ENCODE measurements at regions not wholly inside any gene's neighbourhood (a gene's known extent, or its start where the extent isn't known, plus 50 kb on each side); places are given as distances from the start of the nearest gene placed in this dataset.

- no peak for DNase-seq (ENCODE audit: low read depth)
These were observed 68.4 kb upstream of the NLK start for GRCh38 chr17:27974045-27974436.

GRCh38 chr17:27974531-27975145 lies 67.8 kb upstream of the NLK start:
- no peak for TF ChIP-seq CTCF (IDR thresholded peaks at IDR 0.05; ENCODE audit: control insufficient read depth, extremely low read depth, insufficient read depth)
- DNase-seq (ENCODE audit: low read depth): peak; percentile 21
- H3K4me3 ChIP-seq (ENCODE audit: low read depth, low read length): no peak overlapping the region

More at GRCh38 chr17:27974045-27974436, 68.4 kb upstream of the NLK start:
- TF ChIP-seq CTCF (IDR thresholded peaks at IDR 0.05; ENCODE audit: control insufficient read depth, extremely low read depth, insufficient read depth): no peak
- H3K4me3 ChIP-seq (ENCODE audit: low read depth, low read length): no peak overlapping the region

DNA sequence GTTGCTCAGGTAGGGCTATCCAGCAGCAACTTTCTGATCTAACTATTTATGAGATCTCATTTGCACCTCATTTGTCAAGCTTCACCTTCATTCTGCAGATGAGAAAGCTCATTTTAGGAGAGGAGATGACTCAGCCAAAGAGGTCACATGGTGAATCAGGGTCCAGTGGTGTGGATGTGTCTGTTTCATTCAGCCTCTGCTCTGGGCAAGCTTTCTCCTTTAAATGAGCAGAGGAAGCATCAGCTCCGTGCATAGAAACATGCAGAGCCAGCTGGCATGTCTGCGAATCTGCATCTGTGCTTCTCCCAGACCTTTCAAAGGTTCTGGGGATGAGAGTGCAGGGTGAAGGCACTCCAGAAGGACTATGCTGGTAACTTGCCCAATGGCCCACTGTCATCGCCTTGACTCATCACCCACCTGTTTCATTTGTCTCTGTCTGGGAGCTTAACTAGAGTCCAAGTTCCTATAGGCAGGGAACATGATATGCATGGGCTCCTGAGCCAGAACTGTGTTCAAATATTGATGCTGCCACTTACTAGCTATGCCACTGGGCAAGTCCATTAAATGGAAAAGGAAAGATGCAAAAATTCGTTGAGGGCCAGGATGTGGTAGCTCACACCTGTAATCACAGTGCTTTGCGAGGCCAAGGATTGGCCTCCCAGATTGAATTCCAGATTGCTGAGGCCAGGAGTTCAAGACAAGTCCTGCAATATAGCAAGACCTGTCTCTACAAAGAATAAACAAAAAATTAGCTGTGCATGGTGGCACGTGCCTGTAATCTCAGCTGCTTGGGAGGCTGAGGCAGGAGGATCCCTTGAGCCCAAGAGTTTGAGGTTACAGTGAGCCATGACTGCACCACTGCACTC lies 67.1 kb upstream of the NLK start:
- no peak for TF ChIP-seq CTCF (IDR thresholded peaks at IDR 0.05; ENCODE audit: control insufficient read depth, extremely low read depth, insufficient read depth)
- DNase-seq (ENCODE audit: low read depth): no peak

DNA sequence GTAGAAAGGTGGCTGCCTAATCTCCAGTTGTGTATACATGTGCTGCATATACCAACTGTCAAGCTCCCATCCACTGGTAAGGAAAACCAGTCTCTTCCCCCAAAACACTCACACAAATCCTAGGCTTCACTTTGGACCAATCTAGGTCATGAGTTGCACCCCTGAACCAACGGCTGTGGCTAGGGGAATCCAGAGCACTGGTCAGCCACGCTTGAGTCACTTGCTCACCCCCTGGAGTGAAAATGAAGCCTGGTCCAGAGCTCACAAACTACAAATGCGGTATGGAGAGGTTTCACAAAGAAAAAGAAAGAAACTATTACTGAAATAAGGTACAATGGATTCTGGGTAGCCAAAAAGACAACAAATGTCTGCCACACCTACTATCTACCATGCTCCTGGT lies 66.1 kb upstream of the NLK start:
- TF ChIP-seq CTCF (IDR thresholded peaks at IDR 0.05; ENCODE audit: control insufficient read depth, extremely low read depth, insufficient read depth): no peak
- no peak overlapping the region for H3K4me3 ChIP-seq (ENCODE audit: low read depth, low read length)
- no peak for DNase-seq (ENCODE audit: low read depth)

More for the DNA sequence above, 67.1 kb upstream of the NLK start:
- no peak overlapping the region for H3K4me3 ChIP-seq (ENCODE audit: low read depth, low read length)

- DNase-seq (ENCODE audit: low read depth): no peak
- no peak overlapping the region for H3K4me3 ChIP-seq (ENCODE audit: low read depth, low read length)
- no peak for TF ChIP-seq CTCF (IDR thresholded peaks at IDR 0.05; ENCODE audit: control insufficient read depth, extremely low read depth, insufficient read depth)
These were observed 64.5 kb upstream of the NLK start for GRCh38 chr17:27977751-27978688.

GRCh38 chr17:27978689-27979175 lies 63.7 kb upstream of the NLK start:
- no peak for DNase-seq (ENCODE audit: low read depth)
- no peak overlapping the region for H3K4me3 ChIP-seq (ENCODE audit: low read depth, low read length)
- TF ChIP-seq CTCF (IDR thresholded peaks at IDR 0.05; ENCODE audit: control insufficient read depth, extremely low read depth, insufficient read depth): no peak

Measured in LNCaP clone FGC (cell line).